ENCODE measurements at regions not wholly inside any gene's neighbourhood (a gene's known extent, or its start where the extent isn't known, plus 50 kb on each side); places are given as distances from the start of the nearest gene placed in this dataset.

DNA sequence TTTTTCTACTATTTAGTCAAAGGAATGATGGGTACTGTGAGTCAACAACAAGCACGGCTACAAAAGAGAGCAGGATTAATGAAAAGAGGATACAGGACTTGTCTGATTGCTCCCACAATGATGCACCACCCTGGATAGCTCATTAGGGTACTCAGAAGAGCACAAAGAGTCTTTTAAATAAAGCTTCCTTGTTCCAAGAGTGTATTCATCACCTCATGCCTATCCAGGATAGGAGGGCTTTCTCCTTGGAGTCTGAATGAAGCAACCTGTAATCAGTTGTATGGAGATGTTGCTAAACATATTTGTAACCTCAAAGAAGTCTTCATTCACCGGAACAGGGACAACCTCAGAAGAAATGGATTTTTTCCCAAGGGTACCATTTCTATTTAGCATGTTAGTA, 219.5 kb upstream of the TMEM161B start:
- no peak for DNase-seq (ENCODE audit: low read depth, low spot score)

- DNase-seq (ENCODE audit: low read depth, low spot score): no peak
These were observed 218.4 kb upstream of the TMEM161B start for GRCh38 chr5:88487066-88487465.

DNA sequence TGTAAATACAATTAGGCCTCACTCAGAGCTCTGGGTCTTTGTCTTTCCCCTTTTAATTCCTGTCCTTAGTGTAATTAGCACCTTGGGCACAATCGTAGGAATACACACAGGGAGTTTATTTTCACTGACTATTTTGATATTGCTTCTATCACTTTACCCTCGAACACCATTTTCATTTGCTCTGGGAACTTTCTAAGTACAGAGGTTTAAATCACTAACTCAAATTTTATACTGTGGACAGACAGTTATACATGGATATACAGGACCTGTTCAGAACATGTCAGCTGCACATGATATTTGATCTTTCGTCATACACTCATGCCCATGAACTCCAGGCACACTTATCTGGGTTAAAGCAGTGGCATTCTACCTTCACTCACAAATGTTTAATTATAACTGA, 217.8 kb upstream of the TMEM161B start:
- no peak for DNase-seq (ENCODE audit: low read depth, low spot score)

GRCh38 chr5:88485531-88485930, 216.9 kb upstream of the TMEM161B start:
- no peak for DNase-seq (ENCODE audit: low read depth, low spot score)

GRCh38 chr5:88483964-88484672, 215.5 kb upstream of the TMEM161B start:
- no peak for DNase-seq (ENCODE audit: low read depth, low spot score)

DNA sequence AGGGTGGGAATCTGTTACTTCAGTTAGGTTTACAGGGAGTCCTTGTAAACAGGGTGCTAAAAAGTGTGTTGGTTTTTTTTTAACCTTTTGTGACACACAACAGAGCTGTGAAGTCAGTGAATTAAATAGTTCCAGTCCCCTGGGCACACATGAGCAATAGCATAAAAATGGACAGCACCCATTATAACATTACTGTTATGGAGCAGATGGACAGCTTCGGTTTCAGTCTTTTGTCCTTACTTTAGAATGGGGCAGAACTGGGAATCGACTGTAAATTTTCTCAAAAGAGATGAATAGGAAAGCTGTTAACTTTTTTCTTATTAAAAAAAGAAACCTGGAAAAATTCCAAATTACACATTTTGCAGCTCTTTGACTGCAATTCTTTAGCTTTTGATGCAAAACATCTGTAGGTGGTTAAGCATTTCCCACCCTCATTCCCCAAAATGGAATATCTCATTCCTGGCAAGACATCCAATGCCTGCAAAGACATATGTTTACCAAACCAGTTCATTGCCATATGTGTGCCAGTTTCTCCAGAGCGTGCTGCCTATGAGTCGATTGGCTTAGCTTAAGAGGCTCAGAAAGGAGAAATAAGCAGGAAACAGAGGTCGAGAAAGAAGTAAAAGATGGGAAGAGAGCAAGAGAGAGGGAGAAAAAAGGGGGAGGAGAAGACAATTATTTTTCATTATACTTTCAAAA, 212.3 kb upstream of the TMEM161B start:
- no peak for DNase-seq (ENCODE audit: low read depth, low spot score)

- no peak for DNase-seq (ENCODE audit: low read depth, low spot score)
These were observed 211.6 kb upstream of the TMEM161B start for GRCh38 chr5:88480245-88480644.

GRCh38 chr5:88474574-88474973, 205.9 kb upstream of the TMEM161B start:
- no peak for DNase-seq (ENCODE audit: low read depth, low spot score)

DNA sequence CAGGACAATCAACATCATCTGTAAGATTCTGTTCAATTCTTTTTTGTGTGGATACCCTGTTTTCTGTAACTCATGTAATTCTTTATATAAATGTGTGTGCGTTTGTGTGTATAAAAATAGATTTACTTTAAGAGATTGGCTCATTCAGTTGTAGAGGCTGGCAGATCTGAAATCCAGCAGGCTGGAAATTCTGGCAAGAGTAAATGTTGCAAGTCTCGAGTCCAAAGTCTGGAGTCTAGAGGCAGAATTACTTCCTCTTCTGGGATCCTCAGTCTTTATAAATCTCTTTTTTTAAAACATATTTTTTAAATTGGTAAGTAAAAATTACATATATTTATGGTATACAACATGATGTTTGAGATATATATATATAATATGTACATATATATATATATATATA, 202.1 kb upstream of the TMEM161B start:
- DNase-seq (ENCODE audit: low read depth, low spot score): no peak

- no peak for DNase-seq (ENCODE audit: low read depth, low spot score)
These were observed 191.3 kb upstream of the TMEM161B start for GRCh38 chr5:88459971-88460370.

DNA sequence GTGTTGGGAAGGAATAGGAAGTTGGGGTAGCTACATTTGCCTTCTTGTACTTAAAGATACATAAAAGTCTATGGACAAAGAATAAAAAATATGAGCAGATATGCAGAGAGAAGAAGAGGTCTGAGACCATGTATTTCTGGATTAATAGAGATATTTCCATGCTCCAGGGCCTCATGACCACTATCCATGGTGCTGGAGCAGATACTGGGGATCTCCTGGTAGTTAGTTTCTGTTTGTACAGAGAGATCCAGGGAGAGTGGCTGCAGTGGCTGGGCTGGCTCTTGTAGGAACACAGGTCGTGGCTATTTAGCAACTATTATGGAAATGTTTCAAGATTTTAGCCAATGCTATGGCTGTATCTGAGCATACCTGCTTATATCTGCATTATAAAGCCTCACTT, 184.2 kb upstream of the TMEM161B start:
- no peak for DNase-seq (ENCODE audit: low read depth, low spot score)

GRCh38 chr5:88450239-88450638, 181.6 kb upstream of the TMEM161B start:
- DNase-seq (ENCODE audit: low read depth, low spot score): no peak

DNA sequence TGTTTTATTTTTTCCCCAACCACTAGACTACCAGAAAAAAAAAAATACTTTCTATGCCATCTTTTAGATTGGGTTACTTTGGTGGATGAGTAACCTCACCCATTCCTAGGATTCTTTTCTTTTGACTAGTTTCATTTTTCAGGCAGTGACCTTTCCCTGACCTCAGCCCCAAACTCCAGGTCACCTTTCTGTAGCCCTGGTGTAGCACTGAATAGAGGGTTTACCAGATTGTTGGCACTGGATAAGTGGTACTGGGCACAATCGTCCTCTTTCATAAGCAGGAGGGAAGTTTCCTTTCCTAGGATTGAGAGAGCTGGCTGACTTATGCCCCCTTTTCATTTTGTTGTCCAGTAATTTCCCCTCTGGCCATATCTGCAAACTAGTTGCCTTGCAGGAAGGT, 169.4 kb upstream of the TMEM161B start:
- DNase-seq (ENCODE audit: low read depth, low spot score): no peak

- DNase-seq (ENCODE audit: low read depth, low spot score): no peak
These were observed 167.6 kb upstream of the TMEM161B start for GRCh38 chr5:88436290-88436689.

DNA sequence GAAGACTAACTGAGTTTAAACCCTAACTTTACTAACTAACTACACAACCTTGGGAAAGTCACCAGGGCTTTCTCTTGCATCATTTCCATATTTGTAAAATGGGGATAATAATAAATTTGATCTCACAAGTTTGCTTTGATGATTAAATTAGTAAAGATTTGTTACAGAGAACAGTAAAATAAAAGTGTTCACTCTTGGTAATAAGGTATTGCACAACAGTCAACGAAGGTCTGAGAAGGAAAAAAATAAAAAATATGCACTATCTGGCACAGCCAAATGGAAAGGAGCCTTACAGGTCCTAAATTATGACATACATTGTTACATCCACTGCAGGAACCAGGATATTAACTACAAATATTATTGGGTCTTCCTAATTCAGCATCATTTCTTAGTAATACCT, 160.0 kb upstream of the TMEM161B start:
- DNase-seq (ENCODE audit: low read depth, low spot score): no peak

DNA sequence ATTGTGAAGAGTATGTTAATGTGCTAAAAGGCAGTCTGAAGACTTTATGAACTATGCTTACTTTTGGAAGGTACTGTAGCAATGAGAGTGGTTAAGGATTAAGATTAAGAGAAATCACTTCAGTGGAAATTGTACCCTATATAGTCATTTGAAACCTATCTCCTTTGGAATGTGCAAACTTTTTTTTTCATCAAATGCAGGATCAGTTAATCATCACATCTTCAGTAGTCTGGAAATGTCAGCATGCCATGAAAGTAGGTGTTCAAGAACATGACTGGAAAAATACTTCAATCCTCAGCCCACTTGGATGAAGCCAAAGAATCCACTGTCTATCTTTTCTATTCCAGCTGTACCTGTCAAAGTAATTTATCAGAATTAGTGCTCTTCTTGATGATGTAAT, 157.8 kb upstream of the TMEM161B start:
- DNase-seq (ENCODE audit: low read depth, low spot score): no peak

DNA sequence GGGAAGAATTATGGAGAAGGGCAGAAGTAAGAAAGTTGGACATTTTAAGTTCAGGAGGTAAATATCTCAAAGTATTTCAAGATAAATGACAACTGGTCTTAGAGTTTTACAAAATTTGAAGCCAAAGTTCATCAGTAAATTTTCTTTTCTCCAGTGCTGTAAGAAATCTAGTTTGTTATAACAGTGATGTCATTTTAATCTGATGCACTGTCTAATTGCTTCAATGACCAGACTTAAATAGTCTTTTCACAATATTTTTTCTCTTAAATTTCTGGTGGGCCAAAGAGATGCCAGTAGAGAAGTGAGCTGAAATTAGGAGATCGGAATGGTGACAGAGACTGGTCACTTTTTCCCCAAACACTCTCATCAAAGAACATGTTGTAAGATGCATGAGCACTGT, 156.5 kb upstream of the TMEM161B start:
- no peak for DNase-seq (ENCODE audit: low read depth, low spot score)

DNA sequence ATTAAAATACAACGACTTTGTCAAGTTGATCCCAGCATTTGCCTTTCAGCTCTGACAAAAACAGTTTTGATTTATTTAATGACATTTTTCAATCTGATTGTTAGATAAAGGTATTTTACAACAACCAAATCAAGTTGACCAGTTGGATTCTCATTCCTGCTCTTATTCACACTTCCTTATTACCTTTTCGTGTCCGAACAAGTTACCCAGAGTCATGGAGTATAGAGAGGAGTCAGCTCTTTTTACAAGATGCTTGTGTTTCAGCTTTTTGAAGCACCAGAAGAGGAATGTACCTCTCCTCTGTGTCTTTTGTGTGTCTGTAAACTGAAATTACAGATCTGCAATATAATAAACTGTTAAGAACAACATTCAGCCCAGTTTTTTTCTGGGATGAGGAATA, 151.3 kb upstream of the TMEM161B start:
- no peak for DNase-seq (ENCODE audit: low read depth, low spot score)

- no peak for DNase-seq (ENCODE audit: low read depth, low spot score)
These were observed 138.7 kb upstream of the TMEM161B start for GRCh38 chr5:88407341-88407740.

DNA sequence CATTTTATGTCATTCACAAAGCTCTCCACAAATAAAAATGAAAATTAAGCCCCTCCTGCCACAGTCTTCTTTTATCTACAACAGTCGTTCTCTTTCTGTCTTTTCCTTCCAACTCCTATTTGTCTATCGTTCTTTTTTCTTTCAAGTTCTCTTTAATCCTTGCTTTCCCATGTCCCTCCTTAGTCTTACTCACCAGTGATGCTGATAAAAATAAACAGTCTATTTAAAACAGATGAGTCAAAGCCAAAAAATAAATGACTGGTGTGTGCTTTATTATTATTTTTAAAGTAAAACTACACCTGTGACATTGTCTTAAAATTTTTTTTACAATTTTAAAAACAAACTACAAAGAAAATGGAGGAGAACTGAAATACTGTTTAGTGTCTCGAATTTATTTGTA, 137.1 kb upstream of the TMEM161B start:
- DNase-seq (ENCODE audit: low read depth, low spot score): no peak

DNA sequence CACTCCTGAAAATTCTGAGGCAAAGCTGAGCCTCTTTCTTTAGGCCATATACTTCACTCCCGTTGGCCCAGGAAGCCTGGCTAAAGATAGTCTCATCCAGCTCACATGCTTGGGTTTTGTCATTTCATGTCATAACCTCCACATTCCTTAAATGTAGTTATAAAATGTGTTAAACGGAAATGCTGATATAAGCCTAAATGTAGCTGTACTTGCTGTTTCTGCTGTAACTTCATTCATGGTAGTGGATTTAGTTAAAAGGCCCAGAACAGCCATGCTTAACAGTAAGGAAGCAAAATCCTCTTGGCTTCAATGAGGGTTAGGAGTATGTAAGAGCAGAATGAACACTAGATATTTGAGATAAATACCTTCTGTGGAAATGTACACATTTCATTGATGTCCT, 135.8 kb upstream of the TMEM161B start:
- no peak for DNase-seq (ENCODE audit: low read depth, low spot score)

DNA sequence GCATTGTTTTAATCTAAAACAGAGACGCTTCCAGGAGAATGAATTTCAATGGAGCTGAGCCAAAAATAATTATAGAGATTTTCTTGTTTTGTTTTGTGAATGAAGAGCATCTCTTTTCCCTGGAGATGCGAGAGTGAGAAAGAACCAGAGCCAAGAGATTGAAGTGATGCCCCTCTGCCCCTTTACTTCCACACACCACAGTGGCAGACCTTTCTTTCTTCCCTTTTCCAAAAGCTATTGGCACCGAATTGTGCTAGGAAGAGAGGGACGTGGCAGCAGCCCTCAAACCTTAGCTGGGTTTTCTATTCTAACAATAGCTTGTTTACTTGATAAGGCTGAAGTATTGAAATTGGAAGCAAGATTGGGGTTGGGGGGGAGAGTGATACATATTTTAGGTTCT, 133.0 kb upstream of the TMEM161B start:
- no peak for DNase-seq (ENCODE audit: low read depth, low spot score)

DNA sequence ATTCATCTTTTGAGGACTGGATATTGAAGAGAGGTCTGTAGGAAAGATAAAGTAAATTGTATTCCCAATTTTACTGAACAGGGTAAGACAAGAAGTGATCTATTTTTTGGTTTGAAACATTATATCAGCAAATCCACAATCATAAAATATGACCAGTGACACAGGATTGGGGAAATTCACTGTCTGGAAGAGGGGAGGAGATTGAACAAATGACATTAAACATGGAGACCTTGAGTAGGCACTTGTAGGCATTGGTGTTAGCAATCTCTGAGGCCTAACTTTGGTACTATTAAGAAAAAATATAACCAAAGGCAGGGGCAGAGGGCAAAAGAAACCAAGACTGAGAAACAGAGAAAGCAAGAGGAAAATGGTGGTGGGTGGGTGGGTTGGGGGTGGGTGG, 132.6 kb upstream of the TMEM161B start:
- DNase-seq (ENCODE audit: low read depth, low spot score): no peak

Data from pulmonary artery endothelial cell (primary cell).